Tibial artery (tissue), 4 donors: ENCODE measurements at regions not wholly inside any gene's neighbourhood (a gene's known extent, or its start where the extent isn't known, plus 50 kb on each side); places are given as distances from the start of the nearest gene placed in this dataset.

Source experiments
- DNase-seq, 2 donors: peaks; one replicate each; pipeline ENCODE4 v3.0.0-alpha.2; 2019
- H3K27ac ChIP-seq, 2 donors: fragments of 200-600 bp; sonication (generic) in 1 of 2; 1 replicate in 1 of 2; 2 replicates in 1 of 2; pipeline ENCODE4 v1.5.1; 2018 to 2019; ENCODE audit warnings: mild to moderate bottlenecking in 1 of 2
- H3K27me3 ChIP-seq, 2 donors: fragments of 200-600 bp; sonication (generic) in 1 of 2; one replicate each; pipeline versions ENCODE4 v1.5.1 to v1.6.0; 2016 to 2019
- H3K36me3 ChIP-seq, 3 donors: fragments of 200-600 bp; sonication (generic) in 2 of 3; one replicate each; pipeline ENCODE4 v1.5.1; 2016 to 2019; ENCODE audit warnings: mild to moderate bottlenecking in 2 of 3
- H3K4me1 ChIP-seq, 4 donors: fragments of 200-600 bp; sonication (generic) in 2 of 4; 1 replicate in 3 of 4; 2 replicates in 1 of 4; pipeline ENCODE4 v1.5.1; 2016 to 2019
- H3K4me3 ChIP-seq, 2 donors: fragments of 200-600 bp; sonication (generic) in 1 of 2; 1 replicate in 1 of 2; 2 replicates in 1 of 2; pipeline ENCODE4 v1.5.1; 2018 to 2019; ENCODE audit warnings: mild to moderate bottlenecking in 2 of 2
- H3K9me3 ChIP-seq, 3 donors: fragments of 200-600 bp; sonication (generic) in 1 of 3; one replicate each; pipeline ENCODE4 v1.5.1; 2016 to 2019
- intact Hi-C: fragments of 100-400 bp; cut with DNase I; formaldehyde crosslinking; loops from one replicate; pipeline ENCODE4 v1.15.0; 2023; ENCODE audit warnings: low total_unique reads
- TF ChIP-seq, protein P1 (sequence below), 2 experiments: fragments of 200-600 bp in 1 of 2; fragments of 450-650 bp in 1 of 2; IDR thresholded peaks; one replicate each; pipeline ENCODE4 v1.5.1; 2017 to 2019; ENCODE audit warnings: antibody characterized with exemption in 2 of 2, mild to moderate bottlenecking in 1 of 2, moderate library complexity in 1 of 2

DNA sequence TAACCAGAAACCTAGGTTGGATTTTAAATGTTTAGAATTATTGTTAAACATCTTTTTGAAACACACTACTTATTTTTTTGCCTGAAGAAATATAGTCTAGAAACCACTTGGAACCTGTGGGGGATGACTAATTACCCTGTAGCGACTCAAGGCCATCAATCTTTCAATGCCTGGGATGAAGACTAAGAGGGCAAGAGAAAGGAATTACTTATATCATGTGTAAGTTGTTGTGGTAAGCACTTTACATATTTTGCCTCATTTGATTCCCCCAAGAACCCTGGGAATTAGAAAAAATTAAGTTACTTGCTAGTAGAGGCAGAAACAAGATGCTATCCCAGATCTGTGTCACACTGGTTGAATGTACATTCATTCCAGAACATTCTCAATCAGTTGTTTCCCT, 170.9 kb upstream of the GRIA3 start:
- no peak overlapping the region for H3K27ac ChIP-seq
- no peak for DNase-seq
- no peaks in the 10 kb centered on the region for H3K27me3 ChIP-seq
- no peaks in the 10 kb centered on the region for H3K9me3 ChIP-seq
- no peaks in the 10 kb centered on the region for H3K36me3 ChIP-seq
- TF ChIP-seq, protein P1, sequence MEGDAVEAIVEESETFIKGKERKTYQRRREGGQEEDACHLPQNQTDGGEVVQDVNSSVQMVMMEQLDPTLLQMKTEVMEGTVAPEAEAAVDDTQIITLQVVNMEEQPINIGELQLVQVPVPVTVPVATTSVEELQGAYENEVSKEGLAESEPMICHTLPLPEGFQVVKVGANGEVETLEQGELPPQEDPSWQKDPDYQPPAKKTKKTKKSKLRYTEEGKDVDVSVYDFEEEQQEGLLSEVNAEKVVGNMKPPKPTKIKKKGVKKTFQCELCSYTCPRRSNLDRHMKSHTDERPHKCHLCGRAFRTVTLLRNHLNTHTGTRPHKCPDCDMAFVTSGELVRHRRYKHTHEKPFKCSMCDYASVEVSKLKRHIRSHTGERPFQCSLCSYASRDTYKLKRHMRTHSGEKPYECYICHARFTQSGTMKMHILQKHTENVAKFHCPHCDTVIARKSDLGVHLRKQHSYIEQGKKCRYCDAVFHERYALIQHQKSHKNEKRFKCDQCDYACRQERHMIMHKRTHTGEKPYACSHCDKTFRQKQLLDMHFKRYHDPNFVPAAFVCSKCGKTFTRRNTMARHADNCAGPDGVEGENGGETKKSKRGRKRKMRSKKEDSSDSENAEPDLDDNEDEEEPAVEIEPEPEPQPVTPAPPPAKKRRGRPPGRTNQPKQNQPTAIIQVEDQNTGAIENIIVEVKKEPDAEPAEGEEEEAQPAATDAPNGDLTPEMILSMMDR (IDR thresholded peaks at IDR 0.05), result no peak
- no peak overlapping the region for H3K4me3 ChIP-seq
- intact Hi-C loops, result no loop called here
- no peaks in the 10 kb centered on the region for H3K4me1 ChIP-seq

DNA sequence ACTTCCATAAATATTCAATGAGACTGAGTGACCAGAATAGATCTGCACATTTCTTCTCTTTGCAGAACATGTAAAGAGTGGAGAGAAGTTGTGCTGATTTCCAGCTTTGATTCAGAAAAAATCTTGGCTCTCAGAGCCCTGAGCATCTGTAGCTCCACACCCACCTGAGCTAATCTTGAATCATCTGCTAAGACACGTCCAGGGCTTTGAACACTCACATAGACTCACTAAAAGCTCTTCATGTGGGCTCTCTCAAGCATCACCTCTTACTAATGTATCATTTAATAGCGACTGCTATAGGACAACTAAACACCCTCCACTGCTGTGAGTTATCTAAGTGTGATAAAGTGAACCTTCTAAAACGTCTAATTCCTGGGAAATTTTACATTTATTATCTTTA, 147.7 kb upstream of the GRIA3 start:
- no peak for DNase-seq
- H3K27ac ChIP-seq, result no peak overlapping the region
- no peaks in the 10 kb centered on the region for H3K36me3 ChIP-seq
- no peaks in the 10 kb centered on the region for H3K9me3 ChIP-seq
- no peaks in the 10 kb centered on the region for H3K27me3 ChIP-seq
- TF ChIP-seq, protein P1 (IDR thresholded peaks at IDR 0.05), result no peak
- no peak overlapping the region for H3K4me3 ChIP-seq
- intact Hi-C loops, result no loop called here
- H3K4me1 ChIP-seq, result no peaks in the 10 kb centered on the region

DNA sequence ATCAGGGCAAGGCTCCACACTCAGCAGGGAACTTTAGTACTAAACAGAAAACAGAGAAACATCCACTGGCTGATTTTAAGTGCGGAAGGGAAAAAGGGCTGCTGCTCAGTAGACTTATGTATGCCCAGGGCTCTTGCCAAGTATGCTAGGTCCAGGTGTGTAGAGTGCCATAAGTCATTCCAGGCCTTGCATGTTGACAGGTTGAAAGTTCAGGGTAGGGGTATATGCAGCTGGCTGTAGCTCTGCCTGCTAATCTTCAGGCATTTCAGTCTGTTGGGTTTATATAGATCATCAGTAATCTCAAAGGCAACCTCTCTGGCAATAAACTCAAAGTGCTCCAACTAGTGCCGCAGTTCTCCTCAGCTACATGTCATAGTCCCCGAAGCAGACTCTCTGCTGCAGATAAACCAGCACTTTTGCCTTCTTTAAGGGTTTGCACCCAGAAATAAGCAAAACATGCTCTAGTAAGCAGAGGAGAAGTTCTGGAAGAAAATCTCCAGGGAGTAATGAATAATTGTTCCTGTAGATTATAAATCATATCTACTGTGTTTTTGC, 134.9 kb upstream of the GRIA3 start:
- Histone ChIP-seq H3K9me3 (no peaks in the 10 kb centered on the region), H3K4me3 (no peak overlapping the region), H3K36me3 (no peaks in the 10 kb centered on the region), H3K27me3 (no peaks in the 10 kb centered on the region), H3K4me1 (no peaks in the 10 kb centered on the region), H3K27ac (no peak overlapping the region)
- no peak for DNase-seq
- TF ChIP-seq, protein P1 (IDR thresholded peaks at IDR 0.05), result no peak
- intact Hi-C loops, result no loop called here

DNA sequence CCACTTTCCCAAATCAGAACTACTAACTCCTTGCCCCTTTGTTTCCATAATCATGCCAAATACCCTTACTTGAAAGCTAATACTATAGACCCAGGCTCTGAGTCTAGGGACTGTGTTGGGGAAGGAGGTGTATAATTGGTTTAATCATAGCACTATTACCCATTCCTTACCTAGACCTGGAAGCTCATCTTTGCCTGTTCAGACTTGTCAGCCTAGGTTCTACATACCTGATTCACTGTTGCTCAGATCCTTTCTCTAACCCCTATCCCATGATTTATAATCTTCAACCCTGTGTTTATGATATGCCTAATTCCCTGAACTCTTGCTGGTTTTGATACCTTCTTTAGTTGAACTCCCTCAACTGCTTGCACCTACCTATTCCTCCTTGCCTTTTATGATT, 123.1 kb upstream of the GRIA3 start:
- Histone ChIP-seq H3K9me3 (no peaks in the 10 kb centered on the region), H3K27me3 (no peaks in the 10 kb centered on the region), H3K36me3 (no peaks in the 10 kb centered on the region), H3K27ac (no peak overlapping the region), H3K4me3 (no peak overlapping the region), H3K4me1 (no peaks in the 10 kb centered on the region)
- no peak for DNase-seq
- intact Hi-C loops, result no loop called here
- TF ChIP-seq, protein P1 (IDR thresholded peaks at IDR 0.05), result no peak

DNA sequence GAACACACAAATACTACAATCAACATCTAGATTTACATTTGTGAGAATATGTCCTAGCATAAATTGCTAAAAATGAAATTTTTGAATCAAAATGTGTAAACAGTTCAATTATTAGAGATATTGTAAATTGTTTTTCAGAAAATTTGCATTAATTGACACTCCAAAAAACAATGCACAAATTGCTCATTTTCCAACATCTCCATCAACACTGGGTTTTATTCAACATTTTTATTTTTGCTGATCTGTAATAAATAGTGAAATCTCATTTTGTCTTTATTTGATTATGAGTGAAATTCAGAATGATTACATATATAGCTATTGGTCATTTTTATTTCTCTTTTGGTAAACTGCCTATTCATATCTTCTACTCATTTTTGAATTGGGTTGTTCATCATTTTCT, 120.0 kb upstream of the GRIA3 start:
- no peak for DNase-seq
- intact Hi-C loops, result no loop called here
- H3K4me3 ChIP-seq, result no peak overlapping the region
- H3K36me3 ChIP-seq, result no peaks in the 10 kb centered on the region
- H3K9me3 ChIP-seq, result no peaks in the 10 kb centered on the region
- H3K27ac ChIP-seq, result no peak overlapping the region
- TF ChIP-seq, protein P1 (IDR thresholded peaks at IDR 0.05), result no peak
- no peaks in the 10 kb centered on the region for H3K4me1 ChIP-seq
- no peaks in the 10 kb centered on the region for H3K27me3 ChIP-seq
